C4-2B (cell line): ENCODE measurements at regions not wholly inside any gene's neighbourhood (a gene's known extent, or its start where the extent isn't known, plus 50 kb on each side); places are given as distances from the start of the nearest gene placed in this dataset.

Source experiments
- ZFX ChIP-seq: fragments of 450-650 bp; IDR thresholded peaks from 2 replicates; pipeline ENCODE4 v1.6.1; 2017
- TF ChIP-seq, protein P1 (sequence below): fragments of 450-650 bp; conservative IDR thresholded peaks from 2 replicates; pipeline ENCODE4 v1.5.1; 2017; ENCODE audit warnings: mild to moderate bottlenecking

DNA sequence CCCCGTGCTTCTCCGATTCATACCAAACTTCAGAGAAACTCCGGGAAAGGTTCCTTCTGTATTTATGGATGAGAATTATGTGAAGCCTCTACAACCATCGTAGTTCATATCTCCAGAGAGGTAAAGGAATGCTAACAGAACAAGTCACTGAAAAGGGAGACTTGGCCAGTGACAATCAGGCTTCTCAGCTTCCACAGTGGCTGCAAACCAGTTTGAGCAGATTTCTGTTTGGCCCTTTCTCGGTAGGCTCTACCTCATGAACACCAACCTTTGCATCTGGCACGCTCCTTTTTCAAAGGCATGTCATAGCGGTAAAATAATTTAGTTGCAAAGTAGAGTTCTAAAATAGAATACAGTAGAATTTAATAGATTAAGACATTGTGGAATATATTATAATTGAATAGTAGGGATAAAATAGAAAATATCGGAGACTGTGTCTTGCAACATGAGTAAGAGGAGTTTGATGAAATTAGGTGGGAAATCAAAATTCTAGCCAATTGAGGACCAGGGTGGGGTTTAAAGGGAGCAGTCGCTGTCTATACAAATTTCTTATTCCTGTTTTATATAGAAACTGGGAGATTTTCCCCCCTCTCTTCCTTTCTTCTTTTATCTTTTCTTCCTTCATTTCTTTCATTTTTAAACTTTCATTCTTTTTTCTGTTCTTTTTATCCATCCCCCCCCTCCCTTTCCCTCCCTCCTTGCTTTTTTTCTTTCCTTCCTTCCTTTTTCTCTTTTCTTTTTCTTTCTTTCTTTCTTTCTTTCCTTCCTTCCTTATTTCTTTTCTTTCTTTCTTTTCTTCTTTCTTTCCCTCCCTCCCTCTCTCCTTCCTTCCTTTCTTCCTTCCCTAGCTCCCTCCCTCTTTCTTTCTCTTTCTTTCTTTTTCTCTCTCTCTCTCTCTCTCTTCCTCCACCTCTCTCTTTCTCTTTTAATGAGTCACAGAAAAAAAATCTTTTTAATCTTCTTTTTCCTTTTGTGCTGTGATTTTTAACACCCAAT lies 161.5 kb upstream of the KLF6 start:
- TF ChIP-seq, protein P1, sequence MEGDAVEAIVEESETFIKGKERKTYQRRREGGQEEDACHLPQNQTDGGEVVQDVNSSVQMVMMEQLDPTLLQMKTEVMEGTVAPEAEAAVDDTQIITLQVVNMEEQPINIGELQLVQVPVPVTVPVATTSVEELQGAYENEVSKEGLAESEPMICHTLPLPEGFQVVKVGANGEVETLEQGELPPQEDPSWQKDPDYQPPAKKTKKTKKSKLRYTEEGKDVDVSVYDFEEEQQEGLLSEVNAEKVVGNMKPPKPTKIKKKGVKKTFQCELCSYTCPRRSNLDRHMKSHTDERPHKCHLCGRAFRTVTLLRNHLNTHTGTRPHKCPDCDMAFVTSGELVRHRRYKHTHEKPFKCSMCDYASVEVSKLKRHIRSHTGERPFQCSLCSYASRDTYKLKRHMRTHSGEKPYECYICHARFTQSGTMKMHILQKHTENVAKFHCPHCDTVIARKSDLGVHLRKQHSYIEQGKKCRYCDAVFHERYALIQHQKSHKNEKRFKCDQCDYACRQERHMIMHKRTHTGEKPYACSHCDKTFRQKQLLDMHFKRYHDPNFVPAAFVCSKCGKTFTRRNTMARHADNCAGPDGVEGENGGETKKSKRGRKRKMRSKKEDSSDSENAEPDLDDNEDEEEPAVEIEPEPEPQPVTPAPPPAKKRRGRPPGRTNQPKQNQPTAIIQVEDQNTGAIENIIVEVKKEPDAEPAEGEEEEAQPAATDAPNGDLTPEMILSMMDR: no peak
- no peak for TF ChIP-seq ZFX
